Aorta (tissue), 5 donors: ENCODE measurements at regions not wholly inside any gene's neighbourhood (a gene's known extent, or its start where the extent isn't known, plus 50 kb on each side); places are given as distances from the start of the nearest gene placed in this dataset.

Source experiments
- ATAC-seq: fragments of 200-7000 bp; cut with Tn5 transposase; one replicate; pipeline ENCODE4 v1.9.1; 2022; ENCODE audit warnings: moderate library complexity; ENCODE audit not compliant: low FRiP score
- DNase-seq, 2 donors: peaks; one replicate each; pipeline ENCODE4 v3.0.0-alpha.2; 2020
- H3K27ac ChIP-seq, 2 donors: one replicate each; pipeline ENCODE4 v1.5.1; 2013; ENCODE audit warnings: low read length in 2 of 2, mild to moderate bottlenecking in 2 of 2, moderate library complexity in 2 of 2, control low read depth in 1 of 2, inconsistent platforms in 1 of 2, low read depth in 1 of 2
- H3K27me3 ChIP-seq, 2 donors: one replicate each; pipeline ENCODE4 v1.6.1; 2013; ENCODE audit warnings: control low read depth in 1 of 2, low read length in 1 of 2, mild to moderate bottlenecking in 1 of 2, moderate library complexity in 1 of 2; ENCODE audit not compliant: insufficient read depth in 2 of 2, control insufficient read depth in 1 of 2
- H3K36me3 ChIP-seq, 2 donors: one replicate each; pipeline ENCODE4 v1.6.1; 2013; ENCODE audit warnings: control low read depth in 1 of 2, low read length in 1 of 2, mild to moderate bottlenecking in 1 of 2; ENCODE audit not compliant: insufficient read depth in 2 of 2, control insufficient read depth in 1 of 2
- H3K4me1 ChIP-seq, 2 donors: one replicate each; pipeline ENCODE4 v1.6.1; 2013; ENCODE audit warnings: low read length in 2 of 2, control low read depth in 1 of 2, mild to moderate bottlenecking in 1 of 2, moderate library complexity in 1 of 2; ENCODE audit not compliant: insufficient read depth in 2 of 2, control insufficient read depth in 1 of 2
- H3K4me3 ChIP-seq, 2 donors: one replicate each; pipeline ENCODE4 v1.5.1; 2013; ENCODE audit warnings: low read length in 2 of 2, control low read depth in 1 of 2, mild to moderate bottlenecking in 1 of 2
- H3K9me3 ChIP-seq: one replicate; pipeline ENCODE4 v1.6.1; 2013; ENCODE audit warnings: mild to moderate bottlenecking, low read length; ENCODE audit not compliant: control insufficient read depth
- WGBS, 2 donors: extraction: QIAGEN DNeasy Blood & Tissue Kit; methylation state at CpG; one replicate each; pipeline ENCODE4 v1.1.7; 2013; 5-methylcytosine and 5-hydroxymethylcytosine counted together
- intact Hi-C, 2 donors: fragments of 100-400 bp; cut with DNase I; formaldehyde crosslinking; loops; one replicate each; pipeline versions ENCODE4 v1.14.2 to v1.15.0; 2022
- donor health status: healthy with polysubstance abuse.
- donor health status: Bipolar disorder and iron deficiency.
- donor health status: DM: no; HTN: no; CAD: no.
- donor health status: DM: no; HTN: no; CAD: no.
- donor health status: DM: yes; HTN: yes; CAD: no.

GRCh38 chr2:67286981-67287759 lies 110.0 kb upstream of the ETAA1 start:
- intact Hi-C loops = no loop called here
- DNase-seq (no peak), ATAC-seq (no peak)
- 31 to 57% methylated on average over 2 of the region's 2 CpGs for WGBS, 2 donors
- Histone ChIP-seq H3K27ac (no peak overlapping the region), H3K4me3 (no peak overlapping the region), H3K36me3 (no peaks in the 10 kb centered on the region), H3K4me1 (peaks cover 0 to 4% of the 10 kb centered on the region in 2 donors), H3K27me3 (no peaks in the 10 kb centered on the region), H3K9me3 (no peaks in the 10 kb centered on the region)

DNA sequence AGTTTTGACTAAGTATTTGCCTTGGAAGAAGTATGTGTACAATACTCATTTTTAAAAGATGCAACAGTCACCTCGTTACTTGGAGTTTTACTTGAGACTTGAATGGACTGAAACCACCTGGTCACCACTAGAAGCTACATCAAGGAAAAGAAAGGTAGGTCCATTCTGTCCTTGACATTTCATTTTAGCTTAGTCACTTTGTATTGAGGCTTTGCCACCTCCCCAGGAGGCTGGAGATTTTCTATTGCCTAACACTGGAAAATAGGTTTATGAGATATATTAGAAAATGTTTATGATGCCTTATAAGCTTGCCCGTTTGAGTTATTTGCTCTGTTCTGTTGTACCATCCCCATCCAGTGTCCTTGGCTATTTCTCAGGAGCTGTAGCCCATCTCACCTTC lies 107.9 kb upstream of the ETAA1 start:
- Histone ChIP-seq H3K27ac (no peak overlapping the region), H3K27me3 (no peaks in the 10 kb centered on the region), H3K4me1 (peaks cover 0 to 4% of the 10 kb centered on the region in 2 donors), H3K9me3 (no peaks in the 10 kb centered on the region), H3K4me3 (no peak overlapping the region), H3K36me3 (no peaks in the 10 kb centered on the region)
- intact Hi-C loops = no loop called here
- 78 to 81% methylated on average over 2 of the region's 2 CpGs for WGBS, 2 donors
- ATAC-seq = no peak
- DNase-seq = no peak

GRCh38 chr2:67289921-67290371 lies 107.2 kb upstream of the ETAA1 start:
- no peak for ATAC-seq
- H3K27ac ChIP-seq = no peak overlapping the region
- WGBS, 2 donors = 90 to 91% methylated on average over 1 of the region's 1 CpG

GRCh38 chr2:67290451-67291290 lies 106.5 kb upstream of the ETAA1 start:
- peaks cover 0 to 4% of the 10 kb centered on the region in 2 donors for H3K4me1 ChIP-seq

More at GRCh38 chr2:67289921-67290371, 107.2 kb upstream of the ETAA1 start:
- no peak for DNase-seq
- Histone ChIP-seq H3K36me3 (no peaks in the 10 kb centered on the region), H3K27me3 (no peaks in the 10 kb centered on the region), H3K4me3 (no peak overlapping the region), H3K4me1 (peaks cover 0 to 4% of the 10 kb centered on the region in 2 donors), H3K9me3 (no peaks in the 10 kb centered on the region)
- intact Hi-C loops = no loop called here

GRCh38 chr2:67294218-67294617 lies 102.9 kb upstream of the ETAA1 start:
- Histone ChIP-seq H3K9me3 (no peaks in the 10 kb centered on the region), H3K4me3 (no peak overlapping the region), H3K4me1 (peaks cover 0 to 4% of the 10 kb centered on the region in 2 donors), H3K27ac (no peak overlapping the region), H3K36me3 (no peaks in the 10 kb centered on the region), H3K27me3 (no peaks in the 10 kb centered on the region)
- intact Hi-C loops = no loop called here
- DNase-seq (no peak), ATAC-seq (no peak)
- WGBS, 2 donors = 3 to 6% methylated on average over 1 of the region's 1 CpG

More at GRCh38 chr2:67290451-67291290, 106.5 kb upstream of the ETAA1 start:
- no peak overlapping the region for H3K4me3 ChIP-seq
- DNase-seq = peak in 1 of 2 donors; percentile 51
- H3K27ac ChIP-seq = no peak overlapping the region
- WGBS, 2 donors = 30 to 32% methylated on average over 6 of the region's 6 CpGs
- H3K9me3 ChIP-seq = no peaks in the 10 kb centered on the region
- ATAC-seq = no peak
- intact Hi-C loops = no loop called here
- no peaks in the 10 kb centered on the region for H3K36me3 ChIP-seq
- H3K27me3 ChIP-seq = no peaks in the 10 kb centered on the region

GRCh38 chr2:67295406-67295805 lies 101.7 kb upstream of the ETAA1 start:
- Histone ChIP-seq H3K9me3 (no peaks in the 10 kb centered on the region), H3K27me3 (no peaks in the 10 kb centered on the region), H3K4me1 (no peaks in the 10 kb centered on the region), H3K4me3 (no peak overlapping the region), H3K27ac (no peak overlapping the region), H3K36me3 (no peaks in the 10 kb centered on the region)
- ATAC-seq (no peak), DNase-seq (no peak)
- intact Hi-C loops = no loop called here
- WGBS, 2 donors = 24 to 37% methylated on average over 2 of the region's 2 CpGs

DNA sequence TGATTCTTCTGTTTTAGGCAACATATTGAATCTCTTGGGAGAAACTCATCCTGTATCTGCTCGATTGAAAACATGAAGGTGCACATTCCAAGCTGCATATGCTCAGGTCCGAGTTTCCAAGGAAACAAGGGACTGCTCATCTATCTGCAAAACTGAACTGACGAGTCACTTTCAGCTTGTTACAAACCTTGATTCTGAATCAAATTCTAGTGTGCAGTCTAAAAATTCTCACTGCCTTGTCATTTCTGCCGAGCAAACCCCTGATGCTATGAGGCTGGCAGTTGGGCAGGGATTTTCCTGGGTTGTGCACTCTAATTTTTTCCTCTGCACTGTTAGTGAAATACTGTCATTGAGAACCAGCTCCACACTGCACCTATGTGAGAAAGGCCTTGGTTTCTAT lies 101.3 kb upstream of the ETAA1 start:
- H3K36me3 ChIP-seq = no peaks in the 10 kb centered on the region
- H3K9me3 ChIP-seq = no peaks in the 10 kb centered on the region
- ATAC-seq (no peak), DNase-seq (no peak)
- no peaks in the 10 kb centered on the region for H3K4me1 ChIP-seq
- H3K27me3 ChIP-seq = no peaks in the 10 kb centered on the region
- no peak overlapping the region for H3K27ac ChIP-seq
- intact Hi-C loops = no loop called here
- WGBS, 2 donors = 14 to 15% methylated on average over 4 of the region's 4 CpGs
- no peak overlapping the region for H3K4me3 ChIP-seq

GRCh38 chr2:67304300-67304890 lies 92.7 kb upstream of the ETAA1 start:
- intact Hi-C loops = no loop called here

More at GRCh38 chr2:67304300-67304890, 92.7 kb upstream of the ETAA1 start:
- no peak for DNase-seq
- Histone ChIP-seq H3K4me3 (no peak overlapping the region), H3K4me1 (no peaks in the 10 kb centered on the region), H3K36me3 (no peaks in the 10 kb centered on the region), H3K9me3 (no peaks in the 10 kb centered on the region), H3K27ac (no peak overlapping the region), H3K27me3 (no peaks in the 10 kb centered on the region)
- no peak for ATAC-seq
- WGBS, 2 donors = 95% methylated on average over 6 of the region's 6 CpGs
